ENCODE measurements at regions not wholly inside any gene's neighbourhood (a gene's known extent, or its start where the extent isn't known, plus 50 kb on each side); places are given as distances from the start of the nearest gene placed in this dataset.
A peak's percentile ranks its signal among the peaks of the same experiment; 100 is the strongest.

DNA sequence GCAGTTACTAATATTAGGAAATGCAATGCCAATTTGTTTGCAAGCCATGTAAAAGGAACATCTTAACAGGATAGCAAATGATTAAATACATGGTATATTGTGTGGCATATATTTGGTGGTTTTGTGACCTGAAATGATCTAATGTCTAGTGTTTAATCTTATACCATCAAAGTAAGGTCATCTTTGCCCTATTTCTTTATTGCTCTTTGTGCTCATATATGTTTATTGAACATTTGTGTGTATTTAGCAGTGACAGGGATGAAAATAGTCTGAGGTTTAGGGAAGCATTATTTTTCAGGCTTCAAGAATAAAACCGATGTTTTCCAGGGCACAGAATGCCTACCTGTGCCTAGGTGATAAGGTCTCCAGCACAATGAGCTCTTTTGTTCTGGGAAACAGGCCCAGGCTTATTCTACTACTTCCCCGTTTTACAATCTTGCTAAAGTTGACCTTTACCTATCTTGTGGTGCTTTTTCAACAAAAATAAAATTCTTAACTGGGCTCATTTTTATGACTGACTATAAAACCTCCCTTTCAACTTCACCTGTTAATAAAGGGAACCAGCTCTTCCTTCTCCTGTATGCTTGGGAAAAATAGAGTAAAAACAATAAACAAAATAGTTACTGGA is 105.6 kb upstream of the ANKH start:
- TF ChIP-seq TAF1 (IDR thresholded peaks at IDR 0.05; ENCODE audit: low read depth) (no peak), CEBPB (IDR thresholded peaks at IDR 0.05) (no peak), EGR1 (IDR thresholded peaks at IDR 0.05) (no peak), TEAD4 (IDR thresholded peaks at IDR 0.05) (no peak), CREB1 (IDR thresholded peaks at IDR 0.05; ENCODE audit: low read depth) (no peak), YY1 (IDR thresholded peaks at IDR 0.05; ENCODE audit: low read depth) (no peak)
- TF ChIP-seq, protein P1, sequence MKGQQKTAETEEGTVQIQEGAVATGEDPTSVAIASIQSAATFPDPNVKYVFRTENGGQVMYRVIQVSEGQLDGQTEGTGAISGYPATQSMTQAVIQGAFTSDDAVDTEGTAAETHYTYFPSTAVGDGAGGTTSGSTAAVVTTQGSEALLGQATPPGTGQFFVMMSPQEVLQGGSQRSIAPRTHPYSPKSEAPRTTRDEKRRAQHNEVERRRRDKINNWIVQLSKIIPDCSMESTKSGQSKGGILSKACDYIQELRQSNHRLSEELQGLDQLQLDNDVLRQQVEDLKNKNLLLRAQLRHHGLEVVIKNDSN (IDR thresholded peaks at IDR 0.05): no peak
- TF ChIP-seq, protein P2, sequence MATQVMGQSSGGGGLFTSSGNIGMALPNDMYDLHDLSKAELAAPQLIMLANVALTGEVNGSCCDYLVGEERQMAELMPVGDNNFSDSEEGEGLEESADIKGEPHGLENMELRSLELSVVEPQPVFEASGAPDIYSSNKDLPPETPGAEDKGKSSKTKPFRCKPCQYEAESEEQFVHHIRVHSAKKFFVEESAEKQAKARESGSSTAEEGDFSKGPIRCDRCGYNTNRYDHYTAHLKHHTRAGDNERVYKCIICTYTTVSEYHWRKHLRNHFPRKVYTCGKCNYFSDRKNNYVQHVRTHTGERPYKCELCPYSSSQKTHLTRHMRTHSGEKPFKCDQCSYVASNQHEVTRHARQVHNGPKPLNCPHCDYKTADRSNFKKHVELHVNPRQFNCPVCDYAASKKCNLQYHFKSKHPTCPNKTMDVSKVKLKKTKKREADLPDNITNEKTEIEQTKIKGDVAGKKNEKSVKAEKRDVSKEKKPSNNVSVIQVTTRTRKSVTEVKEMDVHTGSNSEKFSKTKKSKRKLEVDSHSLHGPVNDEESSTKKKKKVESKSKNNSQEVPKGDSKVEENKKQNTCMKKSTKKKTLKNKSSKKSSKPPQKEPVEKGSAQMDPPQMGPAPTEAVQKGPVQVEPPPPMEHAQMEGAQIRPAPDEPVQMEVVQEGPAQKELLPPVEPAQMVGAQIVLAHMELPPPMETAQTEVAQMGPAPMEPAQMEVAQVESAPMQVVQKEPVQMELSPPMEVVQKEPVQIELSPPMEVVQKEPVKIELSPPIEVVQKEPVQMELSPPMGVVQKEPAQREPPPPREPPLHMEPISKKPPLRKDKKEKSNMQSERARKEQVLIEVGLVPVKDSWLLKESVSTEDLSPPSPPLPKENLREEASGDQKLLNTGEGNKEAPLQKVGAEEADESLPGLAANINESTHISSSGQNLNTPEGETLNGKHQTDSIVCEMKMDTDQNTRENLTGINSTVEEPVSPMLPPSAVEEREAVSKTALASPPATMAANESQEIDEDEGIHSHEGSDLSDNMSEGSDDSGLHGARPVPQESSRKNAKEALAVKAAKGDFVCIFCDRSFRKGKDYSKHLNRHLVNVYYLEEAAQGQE (IDR thresholded peaks at IDR 0.05; ENCODE audit: low read depth): no peak

DNA sequence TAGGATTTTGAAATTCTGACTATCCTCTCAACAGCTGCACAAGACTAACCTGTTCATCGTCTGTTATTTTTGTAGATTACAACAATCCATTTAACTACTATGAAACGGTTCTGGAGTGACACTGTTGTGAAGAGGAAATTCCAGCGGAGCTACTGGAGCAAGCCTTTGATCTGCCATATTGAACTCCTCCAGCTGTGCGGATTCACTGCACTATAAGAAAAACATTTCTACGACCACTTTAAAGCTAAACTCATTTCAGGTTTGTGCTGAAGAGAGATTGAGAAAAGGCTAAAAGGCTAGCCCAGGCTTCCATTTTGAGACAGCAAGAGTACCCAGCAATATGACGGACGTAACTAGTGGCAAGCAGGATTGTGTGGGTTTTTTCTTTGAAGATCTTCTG is 104.9 kb upstream of the ANKH start:
- TF ChIP-seq TEAD4 (IDR thresholded peaks at IDR 0.05): no peak
- no peak for TF ChIP-seq TCF12 (IDR thresholded peaks at IDR 0.05; ENCODE audit: low read depth)
- TF ChIP-seq CEBPB (IDR thresholded peaks at IDR 0.05): no peak
- TF ChIP-seq FOXM1 (IDR thresholded peaks at IDR 0.05; ENCODE audit: borderline replicate concordance, low read depth): no peak
- TF ChIP-seq CREB1 (IDR thresholded peaks at IDR 0.05; ENCODE audit: low read depth): no peak
- no peak for TF ChIP-seq TAF1 (IDR thresholded peaks at IDR 0.05; ENCODE audit: low read depth)
- TF ChIP-seq ZBTB7A (IDR thresholded peaks at IDR 0.05; ENCODE audit: low read depth): no peak
- no peak for TF ChIP-seq EGR1 (IDR thresholded peaks at IDR 0.05)
- TF ChIP-seq YY1 (IDR thresholded peaks at IDR 0.05; ENCODE audit: low read depth): no peak
- TF ChIP-seq, protein P2 (IDR thresholded peaks at IDR 0.05; ENCODE audit: low read depth): no peak
- TF ChIP-seq RAD21 (IDR thresholded peaks at IDR 0.05; ENCODE audit: low read depth): no peak
- TF ChIP-seq, protein P1 (IDR thresholded peaks at IDR 0.05): no peak
- TF ChIP-seq, protein P3, sequence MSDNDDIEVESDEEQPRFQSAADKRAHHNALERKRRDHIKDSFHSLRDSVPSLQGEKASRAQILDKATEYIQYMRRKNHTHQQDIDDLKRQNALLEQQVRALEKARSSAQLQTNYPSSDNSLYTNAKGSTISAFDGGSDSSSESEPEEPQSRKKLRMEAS (IDR thresholded peaks at IDR 0.05): no peak
- TF ChIP-seq NFIC (IDR thresholded peaks at IDR 0.05): no peak
- TF ChIP-seq EP300 (IDR thresholded peaks at IDR 0.05; ENCODE audit: borderline replicate concordance): no peak

DNA sequence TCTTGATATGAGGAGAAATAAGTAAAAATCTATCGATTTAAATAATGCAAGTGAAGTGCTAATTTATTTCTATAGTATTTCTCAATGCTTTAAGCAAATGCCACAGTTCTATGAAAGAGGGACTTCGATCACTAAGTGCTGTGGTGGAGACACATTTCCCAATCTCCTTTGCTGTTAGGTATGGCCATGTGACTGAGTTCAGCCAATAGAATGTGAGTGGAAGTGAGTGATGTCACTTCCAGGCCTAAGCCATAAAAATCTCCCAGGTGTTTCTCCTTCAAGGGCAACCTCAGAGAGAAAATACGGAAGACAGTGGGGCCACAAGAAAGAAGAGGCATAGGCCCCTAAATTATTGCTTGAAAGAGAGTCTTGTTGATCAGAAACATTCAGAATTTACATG is 100.3 kb upstream of the ANKH start:
- TF ChIP-seq, protein P1 (IDR thresholded peaks at IDR 0.05): peak; percentile 73
- TF ChIP-seq EGR1 (IDR thresholded peaks at IDR 0.05) (no peak), YY1 (IDR thresholded peaks at IDR 0.05; ENCODE audit: low read depth) (no peak), ZBTB7A (IDR thresholded peaks at IDR 0.05; ENCODE audit: low read depth) (no peak)
- TF ChIP-seq, protein P3 (IDR thresholded peaks at IDR 0.05): no peak

DNA sequence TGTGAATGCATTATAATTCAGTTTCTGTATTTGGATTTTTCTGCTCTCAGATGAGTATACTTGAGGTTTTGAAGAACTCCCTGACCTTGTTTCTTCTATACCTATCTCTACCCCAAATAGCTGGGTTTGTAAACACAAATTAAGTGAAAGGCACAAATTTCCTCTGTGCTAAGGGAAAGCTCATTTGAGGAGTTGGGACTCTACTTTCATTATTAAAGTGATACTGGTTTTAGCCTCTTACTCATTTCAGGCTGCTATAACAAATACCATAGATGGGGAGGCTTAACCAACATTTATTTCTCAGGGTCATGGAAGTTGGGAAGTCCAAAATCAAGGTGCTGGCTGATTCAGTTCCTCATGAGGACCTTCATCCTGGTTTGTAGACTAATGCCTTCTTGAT is 97.2 kb upstream of the ANKH start:
- TF ChIP-seq RAD21 (IDR thresholded peaks at IDR 0.05; ENCODE audit: low read depth) (no peak), CEBPB (IDR thresholded peaks at IDR 0.05) (no peak), YY1 (IDR thresholded peaks at IDR 0.05; ENCODE audit: low read depth) (no peak), EP300 (IDR thresholded peaks at IDR 0.05; ENCODE audit: borderline replicate concordance) (no peak), TEAD4 (IDR thresholded peaks at IDR 0.05) (no peak), TCF12 (IDR thresholded peaks at IDR 0.05; ENCODE audit: low read depth) (no peak), ZBTB7A (IDR thresholded peaks at IDR 0.05; ENCODE audit: low read depth) (no peak), EGR1 (IDR thresholded peaks at IDR 0.05) (no peak), CREB1 (IDR thresholded peaks at IDR 0.05; ENCODE audit: low read depth) (no peak), FOXM1 (IDR thresholded peaks at IDR 0.05; ENCODE audit: borderline replicate concordance, low read depth) (no peak), TAF1 (IDR thresholded peaks at IDR 0.05; ENCODE audit: low read depth) (no peak), NFIC (IDR thresholded peaks at IDR 0.05) (no peak)
- TF ChIP-seq, protein P1 (IDR thresholded peaks at IDR 0.05): no peak
- TF ChIP-seq, protein P2 (IDR thresholded peaks at IDR 0.05; ENCODE audit: low read depth): no peak
- TF ChIP-seq, protein P3 (IDR thresholded peaks at IDR 0.05): no peak

Measured in Ishikawa (cell line).